HL-60 (cell line): ENCODE measurements at regions not wholly inside any gene's neighbourhood (a gene's known extent, or its start where the extent isn't known, plus 50 kb on each side); places are given as distances from the start of the nearest gene placed in this dataset.

Experiments
- CTCF ChIP-seq: IDR thresholded peaks from one replicate; pipeline ENCODE4 v1.5.1; 2011; ENCODE audit warnings: low read length, control low read depth, inconsistent platforms; ENCODE audit not compliant: insufficient read depth
- GABPA ChIP-seq: IDR thresholded peaks from 2 replicates; pipeline ENCODE4 v1.6.1; 2012; ENCODE audit warnings: low read depth
- POLR2AphosphoS5 ChIP-seq: IDR thresholded peaks from 2 replicates; pipeline ENCODE4 v1.6.1; 2012; ENCODE audit warnings: low read depth
- REST ChIP-seq: IDR thresholded peaks from 2 replicates; pipeline ENCODE4 v1.6.1; 2012; ENCODE audit warnings: low read depth; ENCODE audit not compliant: insufficient replicate concordance

- no peak for TF ChIP-seq CTCF
- TF ChIP-seq REST = no peak
- no peak for TF ChIP-seq POLR2AphosphoS5
- no peak for TF ChIP-seq GABPA
Observed at GRCh38 chr9:90368928-90369327, 273.7 kb downstream of the DIRAS2 start.
